K562 (cell line): ENCODE measurements at regions not wholly inside any gene's neighbourhood (a gene's known extent, or its start where the extent isn't known, plus 50 kb on each side); places are given as distances from the start of the nearest gene placed in this dataset.

Experiments
- EP400 ChIP-seq: fragments of 450-650 bp; IDR thresholded peaks from 2 replicates; pipeline ENCODE4 v1.6.1; 2017; ENCODE audit warnings: antibody characterized with exemption, mild to moderate bottlenecking, moderate library complexity
- KLF13 ChIP-seq: fragments of 450-650 bp; IDR thresholded peaks from 2 replicates; pipeline ENCODE4 v1.6.1; 2016; ENCODE audit warnings: missing genetic modification characterization, low read depth, mild to moderate bottlenecking, missing compliant biosample characterization, moderate library complexity, borderline replicate concordance
- TAF7 ChIP-seq: fragments of 450-650 bp; IDR thresholded peaks from 2 replicates; pipeline ENCODE4 v1.6.1; 2016; ENCODE audit warnings: missing genetic modification characterization, missing compliant biosample characterization
- TBP ChIP-seq: optimal IDR thresholded peaks from 2 replicates; pipeline ENCODE3; 2011; ENCODE audit warnings: low read depth, low read length, improper control_type of control experiment
- ZNF696 ChIP-seq: fragments of 250-450 bp; sonication (Bioruptor Pico); conservative IDR thresholded peaks from 2 replicates; pipeline ENCODE4 v1.4.0; 2020; ENCODE audit warnings: mild to moderate bottlenecking, moderate library complexity
- TF ChIP-seq, protein P1 (sequence below): fragments of 250-450 bp; sonication (Bioruptor Pico); IDR thresholded peaks from 2 replicates; pipeline ENCODE4 v1.9.0; 2021; ENCODE audit warnings: mild to moderate bottlenecking, inconsistent platforms
- TF ChIP-seq, protein P2 (sequence below), 2 experiments: fragments of 450-650 bp; conservative IDR thresholded peaks; 2 replicates each; pipeline ENCODE4 v1.6.1; 2017; ENCODE audit warnings: mild to moderate bottlenecking in 2 of 2, moderate library complexity in 2 of 2
- TF ChIP-seq, protein P3 (sequence below): conservative IDR thresholded peaks from 2 replicates; pipeline ENCODE4 v1.6.1; 2011; ENCODE audit warnings: low read depth, mild to moderate bottlenecking, low read length; ENCODE audit not compliant: control insufficient read depth
- TF ChIP-seq, protein P4 (sequence below), 2 experiments: fragments of 450-650 bp in 1 of 2; sonication (generic) in 1 of 2; formaldehyde crosslinking in 1 of 2; IDR thresholded peaks; 2 replicates each; pipeline versions ENCODE4 v1.7.1 to v1.9.0; 2016 to 2022; ENCODE audit warnings: inconsistent platforms in 1 of 2, mild to moderate bottlenecking in 1 of 2, missing genetic modification reagents in 1 of 2
- TF ChIP-seq, protein P5 (sequence below): sonication (generic); formaldehyde crosslinking; IDR thresholded peaks from 2 replicates; pipeline ENCODE4 v1.9.0; 2022; ENCODE audit warnings: mild to moderate bottlenecking, missing genetic modification reagents

DNA sequence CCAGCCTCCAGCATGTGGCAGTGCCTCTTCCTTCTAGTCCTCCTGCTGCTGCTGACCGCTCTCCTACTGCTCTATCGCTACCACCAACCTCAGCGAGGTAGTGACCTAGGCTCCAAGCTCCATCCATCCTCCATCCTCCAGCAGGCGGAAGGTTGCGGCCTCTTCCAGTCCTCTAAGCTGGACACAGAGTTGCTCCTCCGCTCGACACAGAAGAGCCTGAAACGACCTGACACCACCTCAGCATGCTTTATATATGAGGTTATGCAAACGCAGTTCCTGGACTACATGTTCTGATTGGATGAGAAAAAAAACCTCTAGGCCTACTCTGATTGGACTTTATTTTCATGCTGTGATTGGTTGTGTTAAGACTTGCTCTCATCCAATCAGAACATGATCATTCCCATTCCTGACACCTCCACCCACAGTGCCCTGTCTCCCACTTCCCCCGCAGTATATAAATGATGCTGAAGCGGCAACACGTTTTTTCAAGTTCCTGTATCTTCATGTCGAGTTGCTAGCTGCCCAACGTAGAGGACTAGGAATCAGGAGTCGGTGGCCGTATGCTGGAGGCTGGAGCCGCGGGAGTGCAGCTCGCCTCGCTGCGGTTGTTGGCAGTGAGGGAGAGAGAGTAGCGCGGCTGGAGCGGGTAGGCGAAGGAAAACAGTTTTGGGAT lies 398.1 kb downstream of the KCNJ18 start (continued):
- TF ChIP-seq, protein P1, sequence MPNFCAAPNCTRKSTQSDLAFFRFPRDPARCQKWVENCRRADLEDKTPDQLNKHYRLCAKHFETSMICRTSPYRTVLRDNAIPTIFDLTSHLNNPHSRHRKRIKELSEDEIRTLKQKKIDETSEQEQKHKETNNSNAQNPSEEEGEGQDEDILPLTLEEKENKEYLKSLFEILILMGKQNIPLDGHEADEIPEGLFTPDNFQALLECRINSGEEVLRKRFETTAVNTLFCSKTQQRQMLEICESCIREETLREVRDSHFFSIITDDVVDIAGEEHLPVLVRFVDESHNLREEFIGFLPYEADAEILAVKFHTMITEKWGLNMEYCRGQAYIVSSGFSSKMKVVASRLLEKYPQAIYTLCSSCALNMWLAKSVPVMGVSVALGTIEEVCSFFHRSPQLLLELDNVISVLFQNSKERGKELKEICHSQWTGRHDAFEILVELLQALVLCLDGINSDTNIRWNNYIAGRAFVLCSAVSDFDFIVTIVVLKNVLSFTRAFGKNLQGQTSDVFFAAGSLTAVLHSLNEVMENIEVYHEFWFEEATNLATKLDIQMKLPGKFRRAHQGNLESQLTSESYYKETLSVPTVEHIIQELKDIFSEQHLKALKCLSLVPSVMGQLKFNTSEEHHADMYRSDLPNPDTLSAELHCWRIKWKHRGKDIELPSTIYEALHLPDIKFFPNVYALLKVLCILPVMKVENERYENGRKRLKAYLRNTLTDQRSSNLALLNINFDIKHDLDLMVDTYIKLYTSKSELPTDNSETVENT (CRISPR knock-in tag) = 0 out of 2 replicates have a peak, but pooled peaks have one; percentile 32
- TF ChIP-seq, protein P2, sequence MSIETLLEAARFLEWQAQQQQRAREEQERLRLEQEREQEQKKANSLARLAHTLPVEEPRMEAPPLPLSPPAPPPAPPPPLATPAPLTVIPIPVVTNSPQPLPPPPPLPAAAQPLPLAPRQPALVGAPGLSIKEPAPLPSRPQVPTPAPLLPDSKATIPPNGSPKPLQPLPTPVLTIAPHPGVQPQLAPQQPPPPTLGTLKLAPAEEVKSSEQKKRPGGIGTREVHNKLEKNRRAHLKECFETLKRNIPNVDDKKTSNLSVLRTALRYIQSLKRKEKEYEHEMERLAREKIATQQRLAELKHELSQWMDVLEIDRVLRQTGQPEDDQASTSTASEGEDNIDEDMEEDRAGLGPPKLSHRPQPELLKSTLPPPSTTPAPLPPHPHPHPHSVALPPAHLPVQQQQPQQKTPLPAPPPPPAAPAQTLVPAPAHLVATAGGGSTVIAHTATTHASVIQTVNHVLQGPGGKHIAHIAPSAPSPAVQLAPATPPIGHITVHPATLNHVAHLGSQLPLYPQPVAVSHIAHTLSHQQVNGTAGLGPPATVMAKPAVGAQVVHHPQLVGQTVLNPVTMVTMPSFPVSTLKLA (conservative IDR thresholded peaks at IDR 0.05) = peak in 1 of 2 experiments; percentile 59; a peak in 3 of 4 replicates
- TF ChIP-seq, protein P3, sequence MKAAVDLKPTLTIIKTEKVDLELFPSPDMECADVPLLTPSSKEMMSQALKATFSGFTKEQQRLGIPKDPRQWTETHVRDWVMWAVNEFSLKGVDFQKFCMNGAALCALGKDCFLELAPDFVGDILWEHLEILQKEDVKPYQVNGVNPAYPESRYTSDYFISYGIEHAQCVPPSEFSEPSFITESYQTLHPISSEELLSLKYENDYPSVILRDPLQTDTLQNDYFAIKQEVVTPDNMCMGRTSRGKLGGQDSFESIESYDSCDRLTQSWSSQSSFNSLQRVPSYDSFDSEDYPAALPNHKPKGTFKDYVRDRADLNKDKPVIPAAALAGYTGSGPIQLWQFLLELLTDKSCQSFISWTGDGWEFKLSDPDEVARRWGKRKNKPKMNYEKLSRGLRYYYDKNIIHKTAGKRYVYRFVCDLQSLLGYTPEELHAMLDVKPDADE = peak; percentile 22; the same call in 1 of the 2 replicates
- TF ChIP-seq EP400 (peak; percentile 52), TBP (peak; percentile 94), ZNF696 (CRISPR knock-in tag) (no peak), TAF7 (tag) (peak; percentile 30; the same call in 1 of the 2 replicates), KLF13 (tag) (no peak)
- TF ChIP-seq, protein P4, sequence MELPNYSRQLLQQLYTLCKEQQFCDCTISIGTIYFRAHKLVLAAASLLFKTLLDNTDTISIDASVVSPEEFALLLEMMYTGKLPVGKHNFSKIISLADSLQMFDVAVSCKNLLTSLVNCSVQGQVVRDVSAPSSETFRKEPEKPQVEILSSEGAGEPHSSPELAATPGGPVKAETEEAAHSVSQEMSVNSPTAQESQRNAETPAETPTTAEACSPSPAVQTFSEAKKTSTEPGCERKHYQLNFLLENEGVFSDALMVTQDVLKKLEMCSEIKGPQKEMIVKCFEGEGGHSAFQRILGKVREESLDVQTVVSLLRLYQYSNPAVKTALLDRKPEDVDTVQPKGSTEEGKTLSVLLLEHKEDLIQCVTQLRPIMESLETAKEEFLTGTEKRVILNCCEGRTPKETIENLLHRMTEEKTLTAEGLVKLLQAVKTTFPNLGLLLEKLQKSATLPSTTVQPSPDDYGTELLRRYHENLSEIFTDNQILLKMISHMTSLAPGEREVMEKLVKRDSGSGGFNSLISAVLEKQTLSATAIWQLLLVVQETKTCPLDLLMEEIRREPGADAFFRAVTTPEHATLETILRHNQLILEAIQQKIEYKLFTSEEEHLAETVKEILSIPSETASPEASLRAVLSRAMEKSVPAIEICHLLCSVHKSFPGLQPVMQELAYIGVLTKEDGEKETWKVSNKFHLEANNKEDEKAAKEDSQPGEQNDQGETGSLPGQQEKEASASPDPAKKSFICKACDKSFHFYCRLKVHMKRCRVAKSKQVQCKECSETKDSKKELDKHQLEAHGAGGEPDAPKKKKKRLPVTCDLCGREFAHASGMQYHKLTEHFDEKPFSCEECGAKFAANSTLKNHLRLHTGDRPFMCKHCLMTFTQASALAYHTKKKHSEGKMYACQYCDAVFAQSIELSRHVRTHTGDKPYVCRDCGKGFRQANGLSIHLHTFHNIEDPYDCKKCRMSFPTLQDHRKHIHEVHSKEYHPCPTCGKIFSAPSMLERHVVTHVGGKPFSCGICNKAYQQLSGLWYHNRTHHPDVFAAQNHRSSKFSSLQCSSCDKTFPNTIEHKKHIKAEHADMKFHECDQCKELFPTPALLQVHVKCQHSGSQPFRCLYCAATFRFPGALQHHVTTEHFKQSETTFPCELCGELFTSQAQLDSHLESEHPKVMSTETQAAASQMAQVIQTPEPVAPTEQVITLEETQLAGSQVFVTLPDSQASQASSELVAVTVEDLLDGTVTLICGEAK (IDR thresholded peaks at IDR 0.05) = peak; percentile 46; the same call in 1 of the 2 replicates
- TF ChIP-seq, protein P4 (CRISPR knock-in tag; IDR thresholded peaks at IDR 0.05) = no peak
- TF ChIP-seq, protein P5, sequence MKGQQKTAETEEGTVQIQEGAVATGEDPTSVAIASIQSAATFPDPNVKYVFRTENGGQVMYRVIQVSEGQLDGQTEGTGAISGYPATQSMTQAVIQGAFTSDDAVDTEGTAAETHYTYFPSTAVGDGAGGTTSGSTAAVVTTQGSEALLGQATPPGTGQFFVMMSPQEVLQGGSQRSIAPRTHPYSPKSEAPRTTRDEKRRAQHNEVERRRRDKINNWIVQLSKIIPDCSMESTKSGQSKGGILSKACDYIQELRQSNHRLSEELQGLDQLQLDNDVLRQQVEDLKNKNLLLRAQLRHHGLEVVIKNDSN = no peak
